ENCODE measurements at regions not wholly inside any gene's neighbourhood (a gene's known extent, or its start where the extent isn't known, plus 50 kb on each side); places are given as distances from the start of the nearest gene placed in this dataset.

GRCh38 chr2:41400088-41400665 is 647.6 kb upstream of the PKDCC start:
- POLR2A ChIA-PET: no interaction called here
- peak in 1 of 2 experiments; percentile 63; a peak in 3 of 6 replicates for ATAC-seq
- CTCF ChIA-PET: interaction anchor here (0.6 to 1.4 kb wide), 5 partner anchors 9 to 1489 kb away, joined by 3 to 5 read pairs (median 3); no protein-coding TSS in a partner anchor
- H3K4me3 ChIP-seq: no peak overlapping the region
- peak in 1 of 2 experiments; percentile 37 for DNase-seq (ENCODE audit: low read depth in 1 of 2, low spot score in 1 of 2)
- TF ChIP-seq CTCF (IDR thresholded peaks at IDR 0.05): peak; percentile 28; the same call in 2 of the 3 replicates
- TF ChIP-seq FOSB (CRISPR knock-in tag; IDR thresholded peaks at IDR 0.05): no peak
- TF ChIP-seq RAD21 (conservative IDR thresholded peaks at IDR 0.05 in 1 of 2, IDR thresholded peaks at IDR 0.05 in 1 of 2): peak; percentile 12 to 37; a peak in 2 of 5 replicates
- WGBS (ENCODE audit: missing lambda C conversion rate): 14% methylated on average over 6 of the region's 6 CpGs
- FAIRE-seq: no peak
- H3K4me2 ChIP-seq: no peak overlapping the region
- no peaks in the 10 kb centered on the region for H3K4me1 ChIP-seq
- no peak overlapping the region for H3K27ac ChIP-seq
- H3K9me3 ChIP-seq: no peaks in the 10 kb centered on the region

- DNase-seq (ENCODE audit: low read depth in 1 of 2, low spot score in 1 of 2) (no peak), FAIRE-seq (no peak), ATAC-seq (no peak)
- 11% methylated on average over 2 of the region's 2 CpGs for WGBS (ENCODE audit: missing lambda C conversion rate)
- CTCF ChIA-PET: no interaction called here
- no peak overlapping the region for H3K27ac ChIP-seq
- no peaks in the 10 kb centered on the region for H3K9me3 ChIP-seq
- no peak overlapping the region for H3K4me2 ChIP-seq
- TF ChIP-seq HOXB5 (CRISPR knock-in tag; IDR thresholded peaks at IDR 0.05) (no peak), REST (IDR thresholded peaks at IDR 0.05) (no peak), ZNF302 (CRISPR knock-in tag; IDR thresholded peaks at IDR 0.05) (no peak), ATOH8 (CRISPR knock-in tag; IDR thresholded peaks at IDR 0.05; ENCODE audit: low read depth) (no peak), EHMT2 (IDR thresholded peaks at IDR 0.05; ENCODE audit: low read depth) (no peak), HOXA7 (CRISPR knock-in tag; IDR thresholded peaks at IDR 0.05) (no peak), CBX2 (IDR thresholded peaks at IDR 0.05; ENCODE audit: borderline replicate concordance, low read depth) (no peak), EHF (CRISPR knock-in tag; IDR thresholded peaks at IDR 0.05) (no peak), JUN (IDR thresholded peaks at IDR 0.05) (no peak), USF2 (IDR thresholded peaks at IDR 0.05) (no peak), NFE2L2 (conservative IDR thresholded peaks at IDR 0.05; ENCODE audit: low read length) (no peak), CBX8 (IDR thresholded peaks at IDR 0.05) (no peak), SREBF2 (IDR thresholded peaks at IDR 0.05) (no peak), FOSL2 (IDR thresholded peaks at IDR 0.05) (no peak), FOSL2 (CRISPR knock-in tag; IDR thresholded peaks at IDR 0.05) (no peak)
- no peaks in the 10 kb centered on the region for H3K4me1 ChIP-seq
- no peak overlapping the region for H3K4me3 ChIP-seq
- POLR2A ChIA-PET: no interaction called here
Observed at GRCh38 chr2:41405441-41405840, 642.4 kb upstream of the PKDCC start.

All from A549 (cell line).